ENCODE measurements at regions not wholly inside any gene's neighbourhood (a gene's known extent, or its start where the extent isn't known, plus 50 kb on each side); places are given as distances from the start of the nearest gene placed in this dataset.
"Not testable (repeated sequence)": the region's sequence is repeated elsewhere in the genome, so short reads cannot be mapped to it uniquely, and the experiment has no call there.

GRCh38 chr17:28247671-28248555 lies 71.1 kb upstream of the TMEM97 start:
- POLR2A ChIA-PET = no interaction called here
- Mint-ChIP-seq H3K9me3 (no peaks in the 10 kb centered on the region), H3K4me3 (no peak overlapping the region), H3K27me3 (peaks cover 4% of the 10 kb centered on the region), H3K4me1 (ENCODE audit: low read depth) (peaks cover 8% of the 10 kb centered on the region), H3K36me3 (no peaks in the 10 kb centered on the region), H3K27ac (no peak overlapping the region)
- no peak for DNase-seq
- intact Hi-C loops (cut with micrococcal nuclease) = no loop called here
- CTCF ChIA-PET = interaction anchor here (0.7 to 1.6 kb wide), 4 partner anchors 11 to 16 kb away, joined by 3 to 6 read pairs (median 4); no protein-coding TSS in a partner anchor

GRCh38 chr17:28249706-28250105 lies 69.3 kb upstream of the TMEM97 start:
- DNase-seq = no peak
- intact Hi-C loops (cut with micrococcal nuclease) = loop anchor here (2.0 to 5.0 kb wide), 2 partner anchors 19 to 442 kb away; no protein-coding TSS in a partner anchor
- ChIA-PET POLR2A (no interaction called here), CTCF (interaction anchor here (1.0 to 3.7 kb wide), 3 partner anchors 13 to 356 kb away, joined by 3 to 23 read pairs (median 5); partner anchors contain the start of gene LYRM9)
- Mint-ChIP-seq H3K4me1 (ENCODE audit: low read depth) (peaks cover 8% of the 10 kb centered on the region), H3K27ac (no peak overlapping the region), H3K9me3 (no peaks in the 10 kb centered on the region), H3K4me3 (no peak overlapping the region), H3K36me3 (no peaks in the 10 kb centered on the region), H3K27me3 (peaks cover 4% of the 10 kb centered on the region)

DNA sequence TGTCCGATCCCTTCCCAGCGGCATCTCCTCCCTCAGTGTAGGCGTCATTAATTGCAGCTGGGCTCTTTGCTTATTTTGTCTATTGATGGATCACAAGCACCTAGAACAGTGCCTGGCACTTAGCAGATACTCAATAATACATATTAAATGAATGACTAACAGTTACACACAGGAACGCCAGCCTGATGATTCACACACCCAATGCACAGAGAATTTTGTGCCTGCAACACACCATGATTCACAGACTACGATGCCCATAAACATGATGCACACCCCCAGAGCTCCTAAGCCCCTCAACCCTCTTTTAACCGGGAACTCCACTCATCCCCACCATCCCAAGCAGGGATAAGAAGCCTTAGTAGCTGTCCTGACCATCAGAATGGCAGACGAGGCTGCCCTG lies 66.6 kb upstream of the TMEM97 start:
- no peaks in the 10 kb centered on the region for H3K36me3 Mint-ChIP-seq
- no peak for DNase-seq
- POLR2A ChIA-PET = no interaction called here
- no peaks in the 10 kb centered on the region for H3K9me3 Mint-ChIP-seq
- H3K27ac Mint-ChIP-seq = no peak overlapping the region
- CTCF ChIA-PET = interaction anchor here (0.6 to 2.7 kb wide), 9 partner anchors 16 to 446 kb away, joined by 3 to 42 read pairs (median 5); no protein-coding TSS in a partner anchor
- H3K4me3 Mint-ChIP-seq = no peak overlapping the region
- intact Hi-C loops (cut with micrococcal nuclease) = loop anchor here (5.0 kb wide), 1 partner anchor 445 kb away; no protein-coding TSS in a partner anchor
- H3K27me3 Mint-ChIP-seq = peaks cover 7% of the 10 kb centered on the region
- H3K4me1 Mint-ChIP-seq (ENCODE audit: low read depth) = peaks cover 8% of the 10 kb centered on the region

- H3K4me3 Mint-ChIP-seq = no peak overlapping the region
- DNase-seq = no peak
- peaks cover 8% of the 10 kb centered on the region for H3K4me1 Mint-ChIP-seq (ENCODE audit: low read depth)
- CTCF ChIA-PET = interaction anchor here (1.1 kb wide), 1 partner anchor 20 kb away, joined by 4 read pairs; no protein-coding TSS in a partner anchor
- POLR2A ChIA-PET = no interaction called here
- peaks cover 7% of the 10 kb centered on the region for H3K27me3 Mint-ChIP-seq
- no peak overlapping the region for H3K27ac Mint-ChIP-seq
- intact Hi-C loops (cut with micrococcal nuclease) = loop anchor here (5.0 kb wide), 1 partner anchor 446 kb away; no protein-coding TSS in a partner anchor
- H3K9me3 Mint-ChIP-seq = no peaks in the 10 kb centered on the region
- no peaks in the 10 kb centered on the region for H3K36me3 Mint-ChIP-seq
These were observed 65.3 kb upstream of the TMEM97 start for GRCh38 chr17:28253663-28254062.

- Mint-ChIP-seq H3K27ac (no peak overlapping the region), H3K4me1 (ENCODE audit: low read depth) (peaks cover 8% of the 10 kb centered on the region), H3K9me3 (no peaks in the 10 kb centered on the region), H3K27me3 (peaks cover 6% of the 10 kb centered on the region), H3K4me3 (no peak overlapping the region), H3K36me3 (no peaks in the 10 kb centered on the region)
- CTCF ChIA-PET = no interaction called here
- intact Hi-C loops (cut with micrococcal nuclease) = no loop called here
- POLR2A ChIA-PET = no interaction called here
- DNase-seq = no peak
These were observed 63.4 kb upstream of the TMEM97 start for GRCh38 chr17:28255616-28256015.

DNA sequence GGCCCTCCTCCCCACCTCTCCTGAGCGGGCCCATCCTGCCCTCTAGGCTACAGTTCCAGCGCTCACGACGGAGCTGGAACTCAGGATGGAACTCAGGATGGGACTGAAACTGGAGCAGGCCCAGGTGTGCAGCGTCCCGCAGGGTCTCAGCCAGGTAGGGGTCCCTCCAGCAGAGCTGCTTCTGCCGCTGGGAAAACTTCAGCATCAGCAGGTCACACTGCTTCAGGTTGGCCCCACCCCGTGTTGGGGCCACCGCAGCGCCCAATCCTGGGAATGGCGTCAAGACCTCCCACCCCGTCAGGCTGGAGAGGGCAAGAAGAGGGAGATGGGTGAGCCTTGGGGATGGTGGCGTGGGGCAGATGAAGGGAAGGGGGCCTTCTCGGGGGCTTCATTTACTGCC lies 62.6 kb upstream of the TMEM97 start:
- Mint-ChIP-seq H3K4me1 (ENCODE audit: low read depth) (peaks cover 8% of the 10 kb centered on the region), H3K27me3 (peaks cover 5% of the 10 kb centered on the region), H3K4me3 (no peak overlapping the region), H3K36me3 (no peaks in the 10 kb centered on the region), H3K9me3 (peaks cover 3% of the 10 kb centered on the region), H3K27ac (no peak overlapping the region)
- intact Hi-C loops (cut with micrococcal nuclease) = no loop called here
- ChIA-PET CTCF (no interaction called here), POLR2A (no interaction called here)
- no peak for DNase-seq

DNA sequence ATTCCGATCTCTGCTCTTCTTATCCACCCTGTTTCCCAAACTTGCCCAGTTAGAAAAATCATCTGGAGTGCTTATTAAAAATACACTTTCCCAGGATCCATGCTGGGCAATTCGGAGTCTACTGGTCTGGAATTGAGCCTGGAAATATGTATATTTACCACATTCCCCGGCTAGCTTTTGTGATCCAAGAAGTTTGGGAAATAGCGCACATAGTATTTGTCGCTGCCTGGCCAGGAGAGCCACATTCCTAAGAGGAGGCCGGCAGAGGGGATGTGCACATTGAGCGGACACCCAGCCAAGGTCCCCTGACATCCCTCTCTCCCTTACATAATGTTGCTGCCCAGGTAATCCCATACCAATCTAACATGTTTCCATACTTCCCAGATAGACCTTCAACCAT lies 62.1 kb upstream of the TMEM97 start:
- peaks cover 4% of the 10 kb centered on the region for H3K4me1 Mint-ChIP-seq (ENCODE audit: low read depth)
- peaks cover 8% of the 10 kb centered on the region for H3K9me3 Mint-ChIP-seq
- H3K27ac Mint-ChIP-seq = no peak overlapping the region
- H3K36me3 Mint-ChIP-seq = no peaks in the 10 kb centered on the region
- H3K4me3 Mint-ChIP-seq = no peak overlapping the region
- intact Hi-C loops (cut with micrococcal nuclease) = no loop called here
- POLR2A ChIA-PET = no interaction called here
- no peak for DNase-seq
- CTCF ChIA-PET = interaction anchor here (1.4 kb wide), 1 partner anchor 13 kb away, joined by 3 read pairs; no protein-coding TSS in a partner anchor
- H3K27me3 Mint-ChIP-seq = peaks cover 3% of the 10 kb centered on the region

- no peak for DNase-seq
- Mint-ChIP-seq H3K27ac (no peak overlapping the region), H3K27me3 (peaks cover 3% of the 10 kb centered on the region), H3K36me3 (no peaks in the 10 kb centered on the region), H3K4me1 (ENCODE audit: low read depth) (no peaks in the 10 kb centered on the region), H3K9me3 (peaks cover 21% of the 10 kb centered on the region), H3K4me3 (no peak overlapping the region)
- CTCF ChIA-PET = interaction anchor here (0.6 to 1.4 kb wide), 2 partner anchors 11 to 16 kb away, joined by 3 read pairs; no protein-coding TSS in a partner anchor
- POLR2A ChIA-PET = no interaction called here
- intact Hi-C loops (cut with micrococcal nuclease) = no loop called here
These were observed 60.6 kb upstream of the TMEM97 start for GRCh38 chr17:28258347-28258887.

GRCh38 chr17:28261219-28261618 lies 57.8 kb upstream of the TMEM97 start:
- intact Hi-C loops (cut with micrococcal nuclease) = no loop called here
- H3K27ac Mint-ChIP-seq = no peak overlapping the region
- H3K4me3 Mint-ChIP-seq = no peak overlapping the region
- peaks cover 7% of the 10 kb centered on the region for H3K27me3 Mint-ChIP-seq
- ChIA-PET POLR2A (no interaction called here), CTCF (interaction anchor here (0.7 kb wide), 2 partner anchors 9 to 212 kb away, joined by 3 read pairs; no protein-coding TSS in a partner anchor)
- peaks cover 1% of the 10 kb centered on the region for H3K36me3 Mint-ChIP-seq
- H3K4me1 Mint-ChIP-seq (ENCODE audit: low read depth) = no peaks in the 10 kb centered on the region
- no peak for DNase-seq
- H3K9me3 Mint-ChIP-seq = peaks cover 29% of the 10 kb centered on the region

- H3K36me3 Mint-ChIP-seq; H3K27ac Mint-ChIP-seq; POLR2A ChIA-PET; H3K4me1 Mint-ChIP-seq (ENCODE audit: low read depth); DNase-seq; intact Hi-C loops (cut with micrococcal nuclease); CTCF ChIA-PET; H3K27me3 Mint-ChIP-seq; H3K4me3 Mint-ChIP-seq: not testable (repeated sequence)
- H3K9me3 Mint-ChIP-seq = peaks cover 34% of the 10 kb centered on the region
These were observed 56.8 kb upstream of the TMEM97 start for GRCh38 chr17:28262123-28262745.

- CTCF ChIA-PET; H3K4me3 Mint-ChIP-seq; H3K4me1 Mint-ChIP-seq (ENCODE audit: low read depth); POLR2A ChIA-PET; H3K27me3 Mint-ChIP-seq; H3K36me3 Mint-ChIP-seq; H3K27ac Mint-ChIP-seq; intact Hi-C loops (cut with micrococcal nuclease); DNase-seq: not testable (repeated sequence)
- H3K9me3 Mint-ChIP-seq = peaks cover 38% of the 10 kb centered on the region
These were observed 54.0 kb upstream of the TMEM97 start for GRCh38 chr17:28264902-28265548.
